GM10248 (cell line): ENCODE measurements at regions not wholly inside any gene's neighbourhood (a gene's known extent, or its start where the extent isn't known, plus 50 kb on each side); places are given as distances from the start of the nearest gene placed in this dataset.

ENCODE experiments used
- CTCF ChIA-PET: fragments of 300-600 bp; sonication (Branson Sonifier 250); formaldehyde crosslinking; extraction: SDS; loops from one replicate; lab custom pipeline; 2021; ENCODE audit warnings: antibody characterized with exemption; lab: Yijun Ruan, JAX
- POLR2A ChIA-PET: fragments of 350-650 bp; sonication (Branson Sonifier 250); formaldehyde crosslinking; extraction: SDS; loops from one replicate; lab custom pipeline; 2020; ENCODE audit warnings: antibody characterized with exemption; lab: Yijun Ruan, JAX
- DNase-seq: peaks from one replicate; pipeline ENCODE4 v3.0.0; 2012; ENCODE audit errors: extremely low spot score
- TF ChIP-seq, protein P1 (sequence below): IDR thresholded peaks from 2 replicates; pipeline ENCODE4 v1.5.1; 2012; ENCODE audit warnings: mild to moderate bottlenecking, low read depth; ENCODE audit errors: extremely low read depth, missing control alignments, control extremely low read depth

DNA sequence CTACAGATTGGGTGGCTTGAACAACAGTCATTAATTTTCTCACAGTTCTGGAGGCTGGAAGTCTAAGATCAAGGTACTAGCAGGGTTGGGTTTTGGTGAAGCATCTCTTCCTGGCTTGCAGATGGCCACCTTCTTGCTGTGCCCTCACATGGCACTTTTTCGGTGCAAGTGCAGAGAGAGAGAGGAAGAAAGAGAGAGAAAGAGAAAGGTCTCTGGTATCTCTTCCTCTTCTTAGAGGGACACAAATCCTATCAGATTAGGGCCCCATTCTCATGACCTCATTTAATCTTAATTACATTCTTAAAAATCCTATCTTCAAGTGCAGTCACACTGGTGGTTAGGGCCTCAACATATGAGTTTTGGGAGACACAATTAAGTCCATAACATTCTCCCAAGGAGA is 167.1 kb downstream of the NFKBIZ start:
- POLR2A ChIA-PET: no interaction called here
- no peak for DNase-seq
- CTCF ChIA-PET: interaction anchor here (1.0 to 2.1 kb wide), 4 partner anchors 9 to 32 kb away, joined by 3 to 6 read pairs (median 4); no protein-coding TSS in a partner anchor
- TF ChIP-seq, protein P1, sequence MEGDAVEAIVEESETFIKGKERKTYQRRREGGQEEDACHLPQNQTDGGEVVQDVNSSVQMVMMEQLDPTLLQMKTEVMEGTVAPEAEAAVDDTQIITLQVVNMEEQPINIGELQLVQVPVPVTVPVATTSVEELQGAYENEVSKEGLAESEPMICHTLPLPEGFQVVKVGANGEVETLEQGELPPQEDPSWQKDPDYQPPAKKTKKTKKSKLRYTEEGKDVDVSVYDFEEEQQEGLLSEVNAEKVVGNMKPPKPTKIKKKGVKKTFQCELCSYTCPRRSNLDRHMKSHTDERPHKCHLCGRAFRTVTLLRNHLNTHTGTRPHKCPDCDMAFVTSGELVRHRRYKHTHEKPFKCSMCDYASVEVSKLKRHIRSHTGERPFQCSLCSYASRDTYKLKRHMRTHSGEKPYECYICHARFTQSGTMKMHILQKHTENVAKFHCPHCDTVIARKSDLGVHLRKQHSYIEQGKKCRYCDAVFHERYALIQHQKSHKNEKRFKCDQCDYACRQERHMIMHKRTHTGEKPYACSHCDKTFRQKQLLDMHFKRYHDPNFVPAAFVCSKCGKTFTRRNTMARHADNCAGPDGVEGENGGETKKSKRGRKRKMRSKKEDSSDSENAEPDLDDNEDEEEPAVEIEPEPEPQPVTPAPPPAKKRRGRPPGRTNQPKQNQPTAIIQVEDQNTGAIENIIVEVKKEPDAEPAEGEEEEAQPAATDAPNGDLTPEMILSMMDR: no peak

DNA sequence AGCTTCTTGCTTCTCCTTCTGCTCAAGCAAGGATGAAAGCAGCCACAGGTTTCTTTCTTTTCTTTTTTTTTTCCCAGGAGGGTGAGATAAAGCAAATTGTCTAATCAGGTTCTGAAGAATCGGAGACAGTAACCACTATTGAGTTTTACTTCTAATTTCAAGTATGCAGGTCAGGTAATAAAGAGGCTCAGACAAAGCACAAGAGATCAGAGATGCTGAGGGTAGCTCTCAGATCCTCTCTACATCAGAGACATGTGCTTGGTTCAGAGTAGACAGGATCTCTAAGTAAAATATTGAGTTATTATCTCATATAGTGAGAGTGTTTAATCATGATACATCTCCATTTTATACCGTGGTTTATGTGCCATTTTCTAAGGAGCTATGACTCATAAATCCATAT is 168.5 kb downstream of the NFKBIZ start:
- CTCF ChIA-PET: interaction anchor here (0.6 to 2.1 kb wide), 11 partner anchors 8 to 76 kb away, joined by 3 to 6 read pairs (median 3); no protein-coding TSS in a partner anchor

DNA sequence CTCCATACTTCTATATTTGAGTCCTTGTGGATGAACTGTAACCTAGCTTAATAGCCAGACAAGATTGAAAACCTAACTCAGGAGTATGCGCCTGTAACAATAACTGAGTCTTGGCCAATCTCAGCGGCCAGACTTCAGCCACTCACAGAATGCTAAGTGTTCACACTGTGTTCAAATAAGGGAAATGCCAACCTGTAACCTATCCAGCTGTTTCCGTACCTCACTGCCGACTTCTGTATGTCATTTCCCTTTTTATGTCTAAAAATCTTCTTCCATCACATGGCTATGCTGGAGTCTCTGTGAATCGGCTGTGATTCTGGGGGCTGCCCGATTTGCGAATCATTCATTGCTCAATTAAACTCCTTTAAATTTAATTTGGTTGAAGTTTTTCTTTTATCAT is 169.2 kb downstream of the NFKBIZ start:
- DNase-seq: no peak
- CTCF ChIA-PET: interaction anchor here (0.9 to 2.1 kb wide), 7 partner anchors 14 to 206 kb away, joined by 3 to 6 read pairs (median 4); no protein-coding TSS in a partner anchor
- POLR2A ChIA-PET: interaction anchor here (1.0 kb wide), 1 partner anchor 18 kb away, joined by 3 read pairs; no protein-coding TSS in a partner anchor
- TF ChIP-seq, protein P1: no peak

More for the DNA sequence above, 168.5 kb downstream of the NFKBIZ start:
- no peak for DNase-seq
- TF ChIP-seq, protein P1: no peak
- POLR2A ChIA-PET: interaction anchor here (0.7 to 1.0 kb wide), 2 partner anchors 9 to 17 kb away, joined by 3 read pairs; no protein-coding TSS in a partner anchor

DNA sequence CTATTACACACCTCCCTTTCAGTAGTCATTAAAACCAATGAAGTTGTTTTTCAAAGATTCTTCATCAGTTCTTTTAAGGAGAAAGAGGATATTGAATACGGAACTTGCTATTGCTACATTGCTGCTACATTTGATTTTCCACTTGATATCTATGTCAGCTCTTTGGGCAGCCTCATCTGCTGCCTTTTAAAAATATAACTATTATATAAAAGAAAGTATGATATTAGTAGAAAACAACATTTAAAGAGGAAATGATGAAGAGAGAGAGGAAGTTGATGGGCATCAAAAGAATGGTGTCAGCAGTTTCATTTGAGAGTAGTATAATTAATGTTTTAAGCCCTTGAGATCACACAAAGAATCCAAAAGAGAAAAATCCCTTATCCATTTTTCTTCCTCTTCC is 171.4 kb downstream of the NFKBIZ start:
- no peak for DNase-seq
- ChIA-PET POLR2A (no interaction called here), CTCF (interaction anchor here (1.3 to 1.4 kb wide), 2 partner anchors 69 to 207 kb away, joined by 3 read pairs; no protein-coding TSS in a partner anchor)
- TF ChIP-seq, protein P1: no peak

DNA sequence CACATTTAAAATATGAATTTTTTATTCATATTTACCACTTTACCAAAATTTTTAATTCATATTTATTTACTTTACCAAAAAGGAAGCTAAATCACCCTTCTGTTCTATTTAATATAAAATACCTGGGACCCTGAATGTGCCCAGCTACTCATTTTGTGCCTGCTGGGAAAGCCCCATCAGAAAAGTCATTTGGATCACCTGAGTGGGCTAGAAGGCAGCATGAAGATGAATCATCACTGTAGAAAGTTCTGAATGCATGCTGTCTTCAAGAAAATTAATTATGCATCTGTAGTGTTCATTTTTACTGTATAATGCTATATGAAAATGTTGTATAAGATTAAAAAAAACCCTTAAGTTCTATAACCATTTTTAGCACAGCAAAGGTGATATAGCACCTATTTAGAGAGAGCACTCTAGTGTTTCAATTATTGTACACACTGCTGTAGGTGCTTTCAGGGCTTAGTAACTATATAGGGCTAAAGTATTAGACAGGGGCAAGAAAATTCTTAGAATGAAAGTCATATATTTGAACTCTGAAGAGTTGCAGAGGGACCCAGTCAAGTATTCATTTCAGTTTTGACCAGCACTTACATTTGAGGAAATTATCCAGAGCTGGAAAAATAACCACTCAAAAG is 175.1 kb downstream of the NFKBIZ start:
- POLR2A ChIA-PET: interaction anchor here (1.2 kb wide), 1 partner anchor 175 kb away, joined by 3 read pairs; the partner anchor contains the start of gene NFKBIZ
- CTCF ChIA-PET: interaction anchor here (0.8 to 1.7 kb wide), 3 partner anchors 123 to 206 kb away, joined by 3 read pairs; no protein-coding TSS in a partner anchor
- no peak for DNase-seq
- TF ChIP-seq, protein P1: no peak

DNA sequence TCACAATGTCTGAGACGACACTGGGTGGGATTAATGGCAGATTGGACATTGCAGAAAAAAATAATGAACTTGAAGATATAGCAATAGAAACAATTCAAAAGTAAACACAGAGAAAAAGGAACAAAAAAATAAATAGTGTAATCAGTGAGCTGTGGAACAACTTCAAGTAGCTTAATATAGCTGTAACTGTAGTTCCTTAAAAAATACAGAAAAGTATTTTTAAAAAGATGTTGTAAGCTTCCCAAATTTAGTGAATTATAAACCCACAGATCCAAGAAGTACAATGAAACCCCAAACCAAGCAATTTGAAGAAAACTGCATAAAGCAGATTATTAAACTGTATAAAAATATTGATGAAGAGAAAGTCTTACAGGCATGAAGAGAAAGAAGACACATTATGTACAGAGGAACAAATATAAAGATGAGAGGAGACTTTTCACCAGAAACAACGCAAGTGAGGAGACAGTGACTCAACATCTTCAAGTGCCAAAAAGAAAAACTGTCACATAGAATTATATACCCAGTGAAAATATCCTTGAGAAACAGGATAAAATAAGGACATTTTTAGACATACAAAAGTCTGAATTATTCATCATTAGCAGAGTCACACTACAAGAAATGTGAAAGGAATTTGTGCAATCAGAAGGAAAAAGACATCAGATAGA is 176.4 kb downstream of the NFKBIZ start:
- DNase-seq: no peak
- TF ChIP-seq, protein P1: no peak
- CTCF ChIA-PET: interaction anchor here (0.7 kb wide), 1 partner anchor 9 kb away, joined by 4 read pairs; no protein-coding TSS in a partner anchor
- POLR2A ChIA-PET: no interaction called here
